HepG2 (cell line): ENCODE measurements at regions not wholly inside any gene's neighbourhood (a gene's known extent, or its start where the extent isn't known, plus 50 kb on each side); places are given as distances from the start of the nearest gene placed in this dataset.

Experiments
- ATAC-seq: fragments of 200-7000 bp; cut with Tn5 transposase; 3 replicates; pipeline ENCODE4 v1.9.1; 2020; ENCODE audit warnings: mild to moderate bottlenecking, moderate library complexity
- BruUV-seq: library from RNA; stranded (reverse); fragments of 400-500 nt; replicated peaks from 2 replicates; lab custom pipeline; 2021; lab: Mats Ljungman, UMichigan
- CTCF ChIA-PET: fragments of 300-600 bp; formaldehyde crosslinking; extraction: SDS; loops from one replicate; lab custom pipeline; 2021; ENCODE audit warnings: low total read pairs, inconsistent platforms, low intra/inter-chr PET ratio; lab: Yijun Ruan, JAX
- POLR2A ChIA-PET: fragments of 350-600 bp; sonication (Branson Sonifier 250); formaldehyde crosslinking; loops from one replicate; lab custom pipeline; 2020; ENCODE audit warnings: antibody characterized with exemption, inconsistent platforms; lab: Yijun Ruan, JAX
- DNase-seq: peaks from one replicate; pipeline ENCODE4 v3.0.0-alpha.2; 2015; ENCODE audit warnings: low spot score
- FAIRE-seq: peaks from 3 replicates; lab custom pipeline; 2011; peaks lifted over from hg19 to GRCh38; lab: Jason Lieb, UNC
- H2AFZ ChIP-seq: one replicate; pipeline ENCODE4 v1.6.1; 2011; ENCODE audit warnings: low read length, inconsistent platforms
- H3K27ac ChIP-seq: fragments of 300-600 bp; 3 replicates; pipeline ENCODE4 v1.8.0; 2011; ENCODE audit warnings: mixed run types, mild to moderate bottlenecking, mixed read lengths, low read length, inconsistent platforms; ENCODE audit not compliant: insufficient read depth; ENCODE audit errors: extremely low read length
- H3K27me3 ChIP-seq, 2 experiments: fragments of 200-600 bp in 1 of 2; 2 replicates in 1 of 2; 3 replicates in 1 of 2; pipeline versions ENCODE4 v1.6.0 to v1.8.0; 2011; ENCODE audit warnings: low read length in 2 of 2, mild to moderate bottlenecking in 2 of 2, moderate library complexity in 2 of 2, inconsistent platforms in 1 of 2; ENCODE audit not compliant: insufficient read depth in 2 of 2, control insufficient read depth in 1 of 2
- H3K36me3 ChIP-seq, 2 experiments: fragments of 200-600 bp in 1 of 2; replicated peaks in 1 of 2; 2 replicates in 1 of 2; 3 replicates in 1 of 2; pipeline versions ENCODE4 v1.5.1 to v1.8.0; 2011; ENCODE audit warnings: low read length in 2 of 2, inconsistent platforms in 1 of 2; ENCODE audit not compliant: insufficient read depth in 2 of 2, control insufficient read depth in 1 of 2
- H3K4me1 ChIP-seq: 2 replicates; pipeline ENCODE4 v1.5.1; 2012; ENCODE audit warnings: low read length, inconsistent platforms; ENCODE audit not compliant: insufficient read depth
- H3K4me2 ChIP-seq: 2 replicates; pipeline ENCODE4 v1.6.0; 2011; ENCODE audit warnings: low read depth, low read length, inconsistent platforms
- H3K4me3 ChIP-seq, 3 experiments: fragments of 200-600 bp in 1 of 3; sonication (generic), shearing (Covaris generic) in 1 of 3; replicated peaks in 1 of 3; 2 replicates each; pipeline ENCODE4 v1.5.1; 2011 to 2016; ENCODE audit warnings: low read length in 3 of 3, inconsistent platforms in 2 of 3, low read depth in 2 of 3, mild to moderate bottlenecking in 2 of 3, control low read depth in 1 of 3, mixed read lengths in 1 of 3; ENCODE audit not compliant: insufficient read depth in 1 of 3
- H3K79me2 ChIP-seq: one replicate; pipeline ENCODE4 v1.6.1; 2011; ENCODE audit warnings: low read length, inconsistent platforms; ENCODE audit not compliant: insufficient read depth
- H3K9ac ChIP-seq: 2 replicates; pipeline ENCODE4 v1.6.0; 2011; ENCODE audit warnings: mild to moderate bottlenecking, low read depth, low read length, inconsistent platforms; ENCODE audit not compliant: insufficient read depth
- H3K9me3 ChIP-seq: 2 replicates; pipeline ENCODE4 v1.5.1; 2012; ENCODE audit warnings: mild to moderate bottlenecking, low read length
- H4K20me1 ChIP-seq: 2 replicates; pipeline ENCODE4 v1.6.0; 2011; ENCODE audit warnings: inconsistent platforms, mild to moderate bottlenecking, low read length, moderate library complexity; ENCODE audit not compliant: insufficient read depth
- ADNP ChIP-seq: sonication (generic); formaldehyde crosslinking; IDR thresholded peaks from 2 replicates; pipeline ENCODE4 v1.4.0; 2020; ENCODE audit warnings: missing genetic modification reagents
- KLF16 ChIP-seq, 2 experiments: sonication (generic) in 1 of 2; formaldehyde crosslinking in 1 of 2; IDR thresholded peaks; 2 replicates each; pipeline versions ENCODE4 v1.6.1 to v1.8.0; 2016 to 2023; ENCODE audit warnings: missing genetic modification reagents in 2 of 2, missing compliant biosample characterization in 1 of 2
- MAF1 ChIP-seq: sonication (generic); formaldehyde crosslinking; IDR thresholded peaks from 2 replicates; pipeline ENCODE4 v1.5.0; 2020; ENCODE audit warnings: missing genetic modification reagents, borderline replicate concordance
- MEIS2 ChIP-seq: sonication (generic); formaldehyde crosslinking; IDR thresholded peaks from 2 replicates; pipeline ENCODE4 v1.9.0; 2021; ENCODE audit warnings: mild to moderate bottlenecking, missing genetic modification reagents
- NCOA2 ChIP-seq: sonication (generic); formaldehyde crosslinking; IDR thresholded peaks from 2 replicates; pipeline ENCODE4 v1.8.0; 2022; ENCODE audit warnings: inconsistent platforms
- NFRKB ChIP-seq: fragments of 450-650 bp; IDR thresholded peaks from 2 replicates; pipeline ENCODE4 v1.6.1; 2017
- ONECUT2 ChIP-seq: sonication (generic); formaldehyde crosslinking; IDR thresholded peaks from 2 replicates; pipeline ENCODE4 v1.4.0; 2020; ENCODE audit warnings: missing genetic modification reagents
- PTBP1 ChIP-seq: fragments of 200-400 bp; formaldehyde crosslinking; IDR thresholded peaks from 2 replicates; pipeline ENCODE4 v1.6.1; 2018; ENCODE audit warnings: low read length, low read depth; ENCODE audit not compliant: poor library complexity, severe bottlenecking
- RNF2 ChIP-seq: fragments of 450-650 bp; conservative IDR thresholded peaks from 2 replicates; pipeline ENCODE4 v1.6.1; 2016; ENCODE audit warnings: low read depth
- RORA ChIP-seq: sonication (generic); formaldehyde crosslinking; IDR thresholded peaks from 2 replicates; pipeline ENCODE4 v1.5.0; 2020; ENCODE audit warnings: mild to moderate bottlenecking, missing genetic modification reagents, moderate library complexity
- SNAPC2 ChIP-seq: sonication (generic); formaldehyde crosslinking; IDR thresholded peaks from 2 replicates; pipeline ENCODE4 v1.8.1; 2022; ENCODE audit warnings: mild to moderate bottlenecking, missing genetic modification reagents
- ZNF615 ChIP-seq: sonication (generic); formaldehyde crosslinking; IDR thresholded peaks from 2 replicates; pipeline ENCODE4 v1.5.0; 2020; ENCODE audit warnings: mild to moderate bottlenecking, missing genetic modification reagents, borderline replicate concordance
- ZNF703 ChIP-seq: sonication (generic); formaldehyde crosslinking; IDR thresholded peaks from 2 replicates; pipeline ENCODE4 v1.5.1; 2020; ENCODE audit warnings: missing genetic modification reagents, mild to moderate bottlenecking, moderate library complexity, borderline replicate concordance
- WGBS: methylation state at CpG from one replicate; pipeline ENCODE4 v1.1.6; 2017; ENCODE audit warnings: low lambda C conversion rate; 5-methylcytosine and 5-hydroxymethylcytosine counted together
- in situ Hi-C: cut with HindIII; loops from 2 replicates; pipeline ENCODE4 v1.10.0; 2017; ENCODE audit warnings: low pct_unique_long_range_greater_than_20kb; ENCODE audit not compliant: extremely low pct_ligation_motif_present
- intact Hi-C: fragments of 100-400 bp; cut with micrococcal nuclease; formaldehyde crosslinking; loops from one replicate; pipeline ENCODE4 v1.10.0; 2022; ENCODE audit not compliant: unreplicated experiment
- TF ChIP-seq, protein P1 (sequence below): IDR thresholded peaks from 2 replicates; pipeline ENCODE4 v1.6.1; 2016; ENCODE audit warnings: missing genetic modification reagents, missing compliant biosample characterization
- TF ChIP-seq, protein P2 (sequence below): IDR thresholded peaks from 2 replicates; pipeline ENCODE4 v1.6.1; 2018; ENCODE audit warnings: missing genetic modification reagents
- TF ChIP-seq, protein P3 (sequence below): sonication (generic); formaldehyde crosslinking; IDR thresholded peaks from 2 replicates; pipeline ENCODE4 v1.5.1; 2020; ENCODE audit warnings: missing genetic modification reagents, mild to moderate bottlenecking, borderline replicate concordance
- TF ChIP-seq, protein P4 (sequence below): sonication (generic); formaldehyde crosslinking; IDR thresholded peaks from 2 replicates; pipeline ENCODE4 v1.8.1; 2023; ENCODE audit warnings: missing genetic modification reagents, mild to moderate bottlenecking, borderline replicate concordance

DNA sequence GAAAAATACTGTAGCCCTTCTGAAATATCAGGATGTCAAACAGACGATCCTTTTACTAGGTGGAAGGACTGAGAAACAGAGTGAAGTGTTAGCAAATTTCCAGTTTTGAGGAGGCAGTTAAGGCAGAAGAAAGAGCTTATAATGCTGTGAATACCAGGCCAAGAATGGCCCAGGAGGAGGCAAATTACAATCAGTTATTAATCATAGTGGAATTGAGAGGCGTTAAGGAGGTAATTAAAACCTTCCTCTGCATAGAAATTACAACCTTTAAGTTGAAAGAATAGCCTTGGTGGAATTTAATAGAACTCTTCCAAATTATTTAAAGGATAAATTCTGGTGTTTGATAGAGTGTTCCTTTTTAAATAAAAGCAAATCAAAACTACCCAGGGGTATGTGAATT lies 590.9 kb upstream of the SEL1L start:
- Histone ChIP-seq H3K4me2 (no peak overlapping the region), H3K27ac (no peak overlapping the region), H3K27me3 (no peaks in the 10 kb centered on the region), H3K9me3 (peaks cover 91% of the 10 kb centered on the region), H3K79me2 (no peaks in the 10 kb centered on the region), H2AFZ (no peak overlapping the region), H3K4me1 (no peaks in the 10 kb centered on the region), H3K36me3 (no peaks in the 10 kb centered on the region), H4K20me1 (no peaks in the 10 kb centered on the region), H3K9ac (no peak overlapping the region), H3K4me3 (no peak overlapping the region)
- DNase-seq (no peak), FAIRE-seq (no peak), ATAC-seq (no peak)
- ChIA-PET POLR2A (no interaction called here), CTCF (no interaction called here)
- in situ Hi-C loops: no loop called here
- no TSS peak for BruUV-seq
- intact Hi-C loops: no loop called here
- WGBS: 0% methylated on average over 2 of the region's 2 CpGs
- TF ChIP-seq RORA (CRISPR knock-in tag): no peak
- TF ChIP-seq ADNP (CRISPR knock-in tag): no peak
- TF ChIP-seq, protein P1, sequence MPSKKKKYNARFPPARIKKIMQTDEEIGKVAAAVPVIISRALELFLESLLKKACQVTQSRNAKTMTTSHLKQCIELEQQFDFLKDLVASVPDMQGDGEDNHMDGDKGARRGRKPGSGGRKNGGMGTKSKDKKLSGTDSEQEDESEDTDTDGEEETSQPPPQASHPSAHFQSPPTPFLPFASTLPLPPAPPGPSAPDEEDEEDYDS (CRISPR knock-in tag): no peak
- TF ChIP-seq KLF16 (CRISPR knock-in tag; IDR thresholded peaks at IDR 0.05): no peak
- TF ChIP-seq ZNF615 (CRISPR knock-in tag): no peak
- TF ChIP-seq NCOA2 (CRISPR knock-in tag): no peak
- TF ChIP-seq, protein P2, sequence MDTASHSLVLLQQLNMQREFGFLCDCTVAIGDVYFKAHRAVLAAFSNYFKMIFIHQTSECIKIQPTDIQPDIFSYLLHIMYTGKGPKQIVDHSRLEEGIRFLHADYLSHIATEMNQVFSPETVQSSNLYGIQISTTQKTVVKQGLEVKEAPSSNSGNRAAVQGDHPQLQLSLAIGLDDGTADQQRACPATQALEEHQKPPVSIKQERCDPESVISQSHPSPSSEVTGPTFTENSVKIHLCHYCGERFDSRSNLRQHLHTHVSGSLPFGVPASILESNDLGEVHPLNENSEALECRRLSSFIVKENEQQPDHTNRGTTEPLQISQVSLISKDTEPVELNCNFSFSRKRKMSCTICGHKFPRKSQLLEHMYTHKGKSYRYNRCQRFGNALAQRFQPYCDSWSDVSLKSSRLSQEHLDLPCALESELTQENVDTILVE (CRISPR knock-in tag): no peak
- TF ChIP-seq ZNF703 (CRISPR knock-in tag): no peak

DNA sequence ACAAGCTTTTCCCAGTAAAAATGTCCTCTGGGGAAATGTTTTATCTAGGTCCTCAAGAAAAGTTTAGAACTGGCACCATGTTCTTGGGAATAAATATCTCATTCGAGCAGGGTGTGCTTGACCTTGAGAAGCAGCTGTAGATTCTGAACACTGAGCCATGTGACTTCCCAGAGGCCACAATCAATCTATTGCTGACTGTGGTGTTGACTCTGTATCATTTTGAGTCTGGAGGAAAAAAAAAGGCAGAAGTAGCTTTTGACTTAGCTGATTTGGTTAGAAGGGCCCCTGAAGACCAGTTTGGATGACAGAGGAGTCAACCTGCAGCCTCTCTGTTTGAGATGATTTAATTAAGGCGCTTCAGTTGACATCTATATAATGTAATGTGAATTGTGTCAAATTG lies 592.4 kb upstream of the SEL1L start:
- WGBS: 4% methylated on average over 2 of the region's 2 CpGs
- no peak for FAIRE-seq
- intact Hi-C loops: no loop called here

More for the DNA sequence above, 592.4 kb upstream of the SEL1L start:
- CTCF ChIA-PET: no interaction called here
- Histone ChIP-seq H3K27ac (no peak overlapping the region), H3K27me3 (no peaks in the 10 kb centered on the region), H3K9me3 (peaks cover 91% of the 10 kb centered on the region), H3K36me3 (no peaks in the 10 kb centered on the region), H3K4me3 (no peak overlapping the region), H4K20me1 (no peaks in the 10 kb centered on the region), H3K9ac (no peak overlapping the region), H2AFZ (no peak overlapping the region), H3K4me2 (no peak overlapping the region), H3K4me1 (no peaks in the 10 kb centered on the region), H3K79me2 (no peaks in the 10 kb centered on the region)
- ATAC-seq: no peak
- no TSS peak for BruUV-seq
- TF ChIP-seq SNAPC2: no peak
- no peak for TF ChIP-seq RNF2
- TF ChIP-seq, protein P3, sequence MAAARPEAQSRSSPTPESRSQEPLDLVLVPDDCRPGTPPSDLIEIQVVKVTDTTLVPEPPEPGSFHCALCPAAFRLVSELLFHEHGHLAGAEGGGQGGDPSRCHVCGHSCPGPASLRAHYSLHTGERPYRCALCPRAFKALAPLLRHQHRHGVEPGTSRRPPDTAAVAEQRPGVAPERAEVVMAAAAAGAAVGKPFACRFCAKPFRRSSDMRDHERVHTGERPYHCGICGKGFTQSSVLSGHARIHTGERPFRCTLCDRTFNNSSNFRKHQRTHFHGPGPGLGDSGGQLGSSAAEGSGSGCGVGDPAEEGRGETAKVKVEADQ (CRISPR knock-in tag): no peak
- no peak for TF ChIP-seq PTBP1
- TF ChIP-seq, protein P4, sequence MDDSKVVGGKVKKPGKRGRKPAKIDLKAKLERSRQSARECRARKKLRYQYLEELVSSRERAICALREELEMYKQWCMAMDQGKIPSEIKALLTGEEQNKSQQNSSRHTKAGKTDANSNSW (CRISPR knock-in tag): no peak
- no peak for TF ChIP-seq NFRKB
- no peak for TF ChIP-seq MEIS2 (CRISPR knock-in tag)
- no peak for TF ChIP-seq MAF1
- no peak for TF ChIP-seq ONECUT2 (CRISPR knock-in tag)
- in situ Hi-C loops: no loop called here
- POLR2A ChIA-PET: no interaction called here
- DNase-seq: no peak
